Parathyroid adenoma (tissue), 2 donors: ENCODE measurements at regions not wholly inside any gene's neighbourhood (a gene's known extent, or its start where the extent isn't known, plus 50 kb on each side); places are given as distances from the start of the nearest gene placed in this dataset.

Experiments used
- H2AFZ ChIP-seq: fragments of 300-600 bp; sonication (generic); one replicate; pipeline ENCODE4 v1.7.0; 2017; ENCODE audit warnings: antibody characterized with exemption, mild to moderate bottlenecking
- H3K27ac ChIP-seq: fragments of 300-600 bp; sonication (generic); one replicate; pipeline ENCODE4 v1.7.0; 2017
- H3K27me3 ChIP-seq: fragments of 300-600 bp; sonication (generic); one replicate; pipeline ENCODE4 v1.7.0; 2017; ENCODE audit warnings: low read length; ENCODE audit not compliant: control insufficient read depth, insufficient read depth
- H3K36me3 ChIP-seq: fragments of 300-600 bp; sonication (generic); one replicate; pipeline ENCODE4 v1.7.0; 2017; ENCODE audit warnings: low read length; ENCODE audit not compliant: control insufficient read depth, insufficient read depth
- H3K4me1 ChIP-seq: fragments of 300-600 bp; sonication (generic); one replicate; pipeline ENCODE4 v1.7.0; 2017; ENCODE audit warnings: control low read depth
- H3K4me2 ChIP-seq: fragments of 300-600 bp; sonication (generic); one replicate; pipeline ENCODE4 v1.7.0; 2017; ENCODE audit warnings: low read length
- H3K4me3 ChIP-seq: fragments of 300-600 bp; sonication (generic); one replicate; pipeline ENCODE4 v1.7.0; 2017; ENCODE audit warnings: low read depth, low read length
- H3K79me2 ChIP-seq: fragments of 300-600 bp; sonication (generic); one replicate; pipeline ENCODE4 v1.7.0; 2017; ENCODE audit warnings: control low read depth
- H3K9ac ChIP-seq: fragments of 300-600 bp; sonication (generic); one replicate; pipeline ENCODE4 v1.7.0; 2017; ENCODE audit warnings: mild to moderate bottlenecking
- H3K9me3 ChIP-seq: fragments of 300-600 bp; sonication (generic); one replicate; pipeline ENCODE4 v1.7.0; 2017; ENCODE audit warnings: low read length; ENCODE audit not compliant: control insufficient read depth
- CTCF ChIP-seq: fragments of 300-600 bp; sonication (generic); IDR thresholded peaks from one replicate; pipeline ENCODE4 v1.7.0; 2017; ENCODE audit warnings: antibody characterized with exemption, mild to moderate bottlenecking
- donor health status: primary hyperparathyroidism.

- H3K9ac ChIP-seq, result no peak overlapping the region
- H3K4me3 ChIP-seq, result no peak overlapping the region
- H3K79me2 ChIP-seq, result no peaks in the 10 kb centered on the region
- H3K27ac ChIP-seq, result no peak overlapping the region
- no peaks in the 10 kb centered on the region for H3K36me3 ChIP-seq
- no peak overlapping the region for H3K4me2 ChIP-seq
- H2AFZ ChIP-seq, result no peak overlapping the region
- no peaks in the 10 kb centered on the region for H3K9me3 ChIP-seq
- no peaks in the 10 kb centered on the region for H3K4me1 ChIP-seq
- no peak for TF ChIP-seq CTCF
- H3K27me3 ChIP-seq, result no peaks in the 10 kb centered on the region
Observed at GRCh38 chr12:30874455-30875321, 51.9 kb upstream of the TSPAN11 start.

- H3K27me3 ChIP-seq, result no peaks in the 10 kb centered on the region
- no peak overlapping the region for H2AFZ ChIP-seq
- H3K4me1 ChIP-seq, result no peaks in the 10 kb centered on the region
- H3K4me2 ChIP-seq, result no peak overlapping the region
- no peak overlapping the region for H3K9ac ChIP-seq
- H3K4me3 ChIP-seq, result no peak overlapping the region
- no peaks in the 10 kb centered on the region for H3K79me2 ChIP-seq
- no peak for TF ChIP-seq CTCF
- peaks cover 2% of the 10 kb centered on the region for H3K36me3 ChIP-seq
- peaks cover 5% of the 10 kb centered on the region for H3K9me3 ChIP-seq
- H3K27ac ChIP-seq, result no peak overlapping the region
Observed at GRCh38 chr12:30870491-30871265, 55.9 kb upstream of the TSPAN11 start.

GRCh38 chr12:30867415-30867814 lies 59.1 kb upstream of the TSPAN11 start:
- H3K4me1 ChIP-seq, result no peaks in the 10 kb centered on the region
- H3K79me2 ChIP-seq, result no peaks in the 10 kb centered on the region
- H3K36me3 ChIP-seq, result peaks cover 2% of the 10 kb centered on the region
- H3K27ac ChIP-seq, result no peak overlapping the region
- no peak overlapping the region for H3K4me3 ChIP-seq
- H3K4me2 ChIP-seq, result no peak overlapping the region
- TF ChIP-seq CTCF, result no peak
- H3K9ac ChIP-seq, result no peak overlapping the region
- H2AFZ ChIP-seq, result no peak overlapping the region
- H3K9me3 ChIP-seq, result peaks cover 5% of the 10 kb centered on the region
- H3K27me3 ChIP-seq, result no peaks in the 10 kb centered on the region

- H3K79me2 ChIP-seq, result no peaks in the 10 kb centered on the region
- H3K36me3 ChIP-seq, result peaks cover 2% of the 10 kb centered on the region
- H3K27ac ChIP-seq, result no peak overlapping the region
- H3K4me2 ChIP-seq, result no peak overlapping the region
- H3K9ac ChIP-seq, result no peak overlapping the region
- H3K4me3 ChIP-seq, result no peak overlapping the region
- no peaks in the 10 kb centered on the region for H3K4me1 ChIP-seq
- no peaks in the 10 kb centered on the region for H3K27me3 ChIP-seq
- no peak for TF ChIP-seq CTCF
- H3K9me3 ChIP-seq, result peaks cover 5% of the 10 kb centered on the region
- no peak overlapping the region for H2AFZ ChIP-seq
Observed at GRCh38 chr12:30866256-30866655, 60.3 kb upstream of the TSPAN11 start.
